ENCODE measurements at regions not wholly inside any gene's neighbourhood (a gene's known extent, or its start where the extent isn't known, plus 50 kb on each side); places are given as distances from the start of the nearest gene placed in this dataset.

DNA sequence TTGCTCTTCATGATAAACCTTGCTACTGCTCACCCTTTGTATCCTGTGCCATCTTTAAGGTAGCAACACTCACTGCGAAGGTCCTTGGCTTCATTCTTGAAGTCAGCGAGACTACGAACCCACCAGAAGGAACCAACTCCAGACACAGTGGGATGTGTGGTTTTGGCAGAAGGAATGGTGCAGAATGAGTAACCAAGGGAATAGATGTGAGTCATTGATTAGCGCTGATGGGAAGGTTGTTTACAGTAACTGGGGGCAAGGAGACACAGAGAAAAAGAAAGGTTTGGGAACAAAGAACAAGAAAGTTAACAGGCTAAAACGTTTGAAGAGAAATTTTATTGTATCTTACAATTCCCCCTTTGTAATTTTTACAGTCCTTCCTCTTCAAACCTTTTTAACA is 266.1 kb upstream of the AMELY start:
- Histone ChIP-seq H3K4me1 (no peaks in the 10 kb centered on the region), H3K9me3 (peaks cover 0 to 4% (median 0%) of the 10 kb centered on the region in 8 donors), H3K27ac (no peak overlapping the region), H3K36me3 (no peaks in the 10 kb centered on the region), H3K27me3 (replicated peaks in 1 of 7) (no peaks in the 10 kb centered on the region), H3K4me3 (no peak overlapping the region)
- no peak for DNase-seq
- intact Hi-C loops (cut with DNase I; ENCODE audit: low total_unique reads) = no loop called here
- 76 to 82% (median 77%) methylated on average over 5 of the region's 5 CpGs; no CpG with 5 or more reads in 2 of the 5 donors for WGBS, 5 donors
- TF ChIP-seq POLR2AphosphoS5 (IDR thresholded peaks at IDR 0.05) = no peak
- TF ChIP-seq, protein P1, sequence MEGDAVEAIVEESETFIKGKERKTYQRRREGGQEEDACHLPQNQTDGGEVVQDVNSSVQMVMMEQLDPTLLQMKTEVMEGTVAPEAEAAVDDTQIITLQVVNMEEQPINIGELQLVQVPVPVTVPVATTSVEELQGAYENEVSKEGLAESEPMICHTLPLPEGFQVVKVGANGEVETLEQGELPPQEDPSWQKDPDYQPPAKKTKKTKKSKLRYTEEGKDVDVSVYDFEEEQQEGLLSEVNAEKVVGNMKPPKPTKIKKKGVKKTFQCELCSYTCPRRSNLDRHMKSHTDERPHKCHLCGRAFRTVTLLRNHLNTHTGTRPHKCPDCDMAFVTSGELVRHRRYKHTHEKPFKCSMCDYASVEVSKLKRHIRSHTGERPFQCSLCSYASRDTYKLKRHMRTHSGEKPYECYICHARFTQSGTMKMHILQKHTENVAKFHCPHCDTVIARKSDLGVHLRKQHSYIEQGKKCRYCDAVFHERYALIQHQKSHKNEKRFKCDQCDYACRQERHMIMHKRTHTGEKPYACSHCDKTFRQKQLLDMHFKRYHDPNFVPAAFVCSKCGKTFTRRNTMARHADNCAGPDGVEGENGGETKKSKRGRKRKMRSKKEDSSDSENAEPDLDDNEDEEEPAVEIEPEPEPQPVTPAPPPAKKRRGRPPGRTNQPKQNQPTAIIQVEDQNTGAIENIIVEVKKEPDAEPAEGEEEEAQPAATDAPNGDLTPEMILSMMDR (IDR thresholded peaks at IDR 0.05 in 8 of 11, conservative IDR thresholded peaks at IDR 0.05 in 3 of 11) = no peak
- no peak for TF ChIP-seq POLR2A (IDR thresholded peaks at IDR 0.05)

DNA sequence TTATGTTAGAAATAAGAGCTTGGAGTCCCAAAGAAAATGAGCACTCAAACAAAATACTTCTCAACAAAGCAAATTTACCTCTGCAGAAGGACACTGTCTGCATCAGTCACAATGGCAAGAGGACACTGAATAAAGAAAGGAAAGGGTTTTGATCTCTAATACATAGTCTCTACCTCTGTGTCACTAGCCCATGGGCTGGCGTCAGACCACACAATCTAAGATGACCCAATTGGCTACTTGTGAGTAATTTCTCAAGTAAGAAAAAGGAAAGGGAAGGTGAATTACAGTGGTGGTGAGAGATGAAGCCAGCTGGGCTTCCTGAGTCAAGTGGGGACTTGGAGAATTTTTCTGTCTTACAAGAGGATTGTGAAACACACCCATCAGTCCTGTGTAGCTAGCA is 257.9 kb upstream of the AMELY start:
- Histone ChIP-seq H3K4me1 (no peaks in the 10 kb centered on the region), H3K9me3 (no peaks in the 10 kb centered on the region), H3K27me3 (replicated peaks in 1 of 7) (no peaks in the 10 kb centered on the region), H3K36me3 (no peaks in the 10 kb centered on the region), H3K4me3 (no peak overlapping the region), H3K27ac (no peak overlapping the region)
- intact Hi-C loops (cut with DNase I; ENCODE audit: low total_unique reads) = no loop called here
- TF ChIP-seq, protein P1 (IDR thresholded peaks at IDR 0.05 in 8 of 11, conservative IDR thresholded peaks at IDR 0.05 in 3 of 11) = no peak
- TF ChIP-seq POLR2AphosphoS5 (IDR thresholded peaks at IDR 0.05) = no peak
- TF ChIP-seq POLR2A (IDR thresholded peaks at IDR 0.05) = no peak
- 69 to 83% (median 76%) methylated on average over 1 of the region's 1 CpG; no CpG with 5 or more reads in 2 of the 5 donors for WGBS, 5 donors
- DNase-seq = no peak

DNA sequence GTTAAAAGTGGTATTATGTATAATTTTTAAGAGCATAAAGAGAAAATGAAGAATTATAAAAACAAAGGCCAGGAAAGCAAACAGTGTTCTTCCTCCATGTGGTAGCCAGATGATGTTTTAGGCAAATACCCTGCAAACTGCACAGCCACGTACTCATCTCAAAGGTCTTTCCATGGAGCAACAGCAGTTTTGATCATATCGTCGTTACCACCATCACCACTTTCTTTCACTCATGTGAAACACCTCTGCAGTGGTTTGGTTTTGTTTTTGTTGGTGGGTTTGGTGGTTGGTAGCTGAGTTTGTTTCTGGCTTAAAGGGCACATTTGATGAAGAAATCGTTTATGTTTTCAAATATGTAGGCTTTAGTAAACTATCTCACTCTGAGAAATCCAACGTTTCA is 229.9 kb upstream of the AMELY start:
- Histone ChIP-seq H3K27me3 (replicated peaks in 1 of 7) (no peaks in the 10 kb centered on the region), H3K9me3 (no peaks in the 10 kb centered on the region), H3K36me3 (no peaks in the 10 kb centered on the region), H3K4me3 (no peak overlapping the region), H3K27ac (no peak overlapping the region), H3K4me1 (no peaks in the 10 kb centered on the region)
- TF ChIP-seq, protein P1 (IDR thresholded peaks at IDR 0.05 in 8 of 11, conservative IDR thresholded peaks at IDR 0.05 in 3 of 11) = no peak
- TF ChIP-seq POLR2AphosphoS5 (IDR thresholded peaks at IDR 0.05) = no peak
- TF ChIP-seq POLR2A (IDR thresholded peaks at IDR 0.05) = no peak
- no peak for DNase-seq
- intact Hi-C loops (cut with DNase I; ENCODE audit: low total_unique reads) = no loop called here
- WGBS, 5 donors = 68 to 83% (median 74%) methylated on average over 5 of the region's 5 CpGs; no CpG with 5 or more reads in 2 of the 5 donors

Small RNAs in the stretch of these regions (small RNA-seq; reads per million reads assigned to genes)
- gene RF00019 = 0 reads per million in 4 donors
- 0 reads per million in 4 donors for gene RN7SKP282
- gene RNU6-521P = 0 reads per million in 4 donors

All from spleen (tissue), 11 donors.